ENCODE measurements at regions not wholly inside any gene's neighbourhood (a gene's known extent, or its start where the extent isn't known, plus 50 kb on each side); places are given as distances from the start of the nearest gene placed in this dataset.
"Not testable (repeated sequence)": the region's sequence is repeated elsewhere in the genome, so short reads cannot be mapped to it uniquely, and the experiment has no call there.

DNA sequence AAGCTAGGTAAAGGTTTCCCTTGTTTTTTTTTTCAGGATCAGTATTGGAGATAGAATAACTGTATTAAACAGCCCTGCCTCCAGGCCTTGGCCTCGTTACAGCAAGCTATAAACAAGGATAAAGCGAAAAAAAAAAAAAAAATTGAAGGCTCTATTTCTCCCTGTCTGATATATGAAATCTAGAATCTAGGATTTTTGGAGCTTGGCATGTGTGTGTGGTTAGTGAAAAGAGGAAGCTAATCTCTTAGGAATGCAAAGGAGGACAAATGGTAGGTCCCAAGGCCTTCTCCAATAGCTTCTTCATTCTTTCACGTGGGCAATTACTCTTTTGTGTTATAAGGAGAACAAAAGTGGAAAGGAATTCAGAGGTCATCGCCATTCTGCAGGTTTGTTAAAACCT lies 470.3 kb downstream of the TMEM114 start:
- TF ChIP-seq, protein P1, sequence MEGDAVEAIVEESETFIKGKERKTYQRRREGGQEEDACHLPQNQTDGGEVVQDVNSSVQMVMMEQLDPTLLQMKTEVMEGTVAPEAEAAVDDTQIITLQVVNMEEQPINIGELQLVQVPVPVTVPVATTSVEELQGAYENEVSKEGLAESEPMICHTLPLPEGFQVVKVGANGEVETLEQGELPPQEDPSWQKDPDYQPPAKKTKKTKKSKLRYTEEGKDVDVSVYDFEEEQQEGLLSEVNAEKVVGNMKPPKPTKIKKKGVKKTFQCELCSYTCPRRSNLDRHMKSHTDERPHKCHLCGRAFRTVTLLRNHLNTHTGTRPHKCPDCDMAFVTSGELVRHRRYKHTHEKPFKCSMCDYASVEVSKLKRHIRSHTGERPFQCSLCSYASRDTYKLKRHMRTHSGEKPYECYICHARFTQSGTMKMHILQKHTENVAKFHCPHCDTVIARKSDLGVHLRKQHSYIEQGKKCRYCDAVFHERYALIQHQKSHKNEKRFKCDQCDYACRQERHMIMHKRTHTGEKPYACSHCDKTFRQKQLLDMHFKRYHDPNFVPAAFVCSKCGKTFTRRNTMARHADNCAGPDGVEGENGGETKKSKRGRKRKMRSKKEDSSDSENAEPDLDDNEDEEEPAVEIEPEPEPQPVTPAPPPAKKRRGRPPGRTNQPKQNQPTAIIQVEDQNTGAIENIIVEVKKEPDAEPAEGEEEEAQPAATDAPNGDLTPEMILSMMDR (IDR thresholded peaks at IDR 0.05; ENCODE audit: insufficient read depth, low read length, poor library complexity, severe bottlenecking): no peak
- DNase-seq (ENCODE audit: low read depth): no peak
- Histone ChIP-seq H3K27me3 (ENCODE audit: control insufficient read depth, insufficient read depth, low read length) (no peaks in the 10 kb centered on the region), H3K36me3 (ENCODE audit: control insufficient read depth, insufficient read depth, low read length) (no peaks in the 10 kb centered on the region), H3K4me3 (ENCODE audit: low read depth, low read length) (no peak overlapping the region)

DNA sequence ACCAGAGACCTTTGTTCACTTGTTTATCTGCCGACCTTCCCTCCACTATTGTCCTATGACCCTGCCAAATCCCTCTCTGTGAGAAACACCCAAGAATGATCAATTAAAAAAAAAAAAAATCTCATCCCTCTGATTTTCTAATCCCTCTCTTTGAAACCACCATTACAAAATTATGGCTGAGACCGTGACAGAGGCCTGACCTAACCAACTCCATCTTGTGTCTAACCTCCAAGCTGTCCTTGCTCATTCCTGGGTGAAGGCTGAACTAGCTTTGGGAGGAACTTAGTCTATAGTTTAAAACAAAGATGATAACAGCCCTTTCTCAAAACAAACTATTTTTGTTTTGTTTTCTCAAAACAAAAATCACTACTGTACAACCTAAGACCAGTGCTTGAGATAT lies 474.5 kb downstream of the TMEM114 start:
- Histone ChIP-seq H3K36me3 (ENCODE audit: control insufficient read depth, insufficient read depth, low read length) (no peaks in the 10 kb centered on the region), H3K4me3 (ENCODE audit: low read depth, low read length) (no peak overlapping the region), H3K27me3 (ENCODE audit: control insufficient read depth, insufficient read depth, low read length) (no peaks in the 10 kb centered on the region)
- DNase-seq (ENCODE audit: low read depth): no peak
- TF ChIP-seq, protein P1 (IDR thresholded peaks at IDR 0.05; ENCODE audit: insufficient read depth, low read length, poor library complexity, severe bottlenecking): no peak

DNA sequence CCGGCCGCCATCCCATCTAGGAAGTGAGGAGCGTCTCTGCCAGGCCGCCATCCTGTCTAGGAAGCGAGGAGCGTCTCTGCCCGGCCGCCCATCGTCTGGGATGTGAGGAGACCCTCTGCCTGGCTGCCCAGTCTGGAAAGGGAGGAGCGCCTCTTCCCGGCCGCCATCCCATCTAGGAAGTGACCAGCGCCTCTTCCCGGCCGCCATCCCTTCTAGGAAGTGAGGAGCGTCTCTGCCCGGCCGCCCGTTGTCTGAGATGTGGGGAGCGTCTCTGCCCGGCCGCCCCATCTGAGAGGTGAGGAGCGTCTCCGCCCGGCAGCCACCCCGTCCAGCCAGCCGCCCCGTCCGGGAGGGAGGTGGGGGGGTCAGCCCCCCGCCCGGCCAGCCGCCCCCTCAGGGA lies 475.4 kb downstream of the TMEM114 start:
- not testable (repeated sequence) for H3K36me3 ChIP-seq (ENCODE audit: control insufficient read depth, insufficient read depth, low read length); H3K27me3 ChIP-seq (ENCODE audit: control insufficient read depth, insufficient read depth, low read length); DNase-seq (ENCODE audit: low read depth); H3K4me3 ChIP-seq (ENCODE audit: low read depth, low read length)

DNA sequence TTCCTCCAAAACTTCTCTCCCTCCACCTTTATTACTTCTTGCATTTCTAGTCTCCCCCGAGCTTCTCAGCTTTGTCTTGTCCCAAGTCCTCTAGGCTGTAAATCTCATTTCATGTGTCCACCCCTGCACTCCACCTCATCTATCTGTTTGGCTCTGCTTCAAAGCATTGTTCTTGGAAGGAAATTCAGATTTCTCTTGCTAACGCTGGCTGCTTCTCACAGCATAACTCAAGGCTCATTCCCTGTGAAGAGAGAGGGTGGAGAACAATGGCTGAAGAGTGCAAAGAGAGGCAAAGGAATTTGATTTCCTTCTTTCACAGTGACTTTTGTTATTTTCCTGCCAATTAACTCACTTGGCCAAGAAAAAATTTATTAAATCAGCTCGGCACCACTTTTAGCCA lies 476.5 kb downstream of the TMEM114 start:
- no peak overlapping the region for H3K4me3 ChIP-seq (ENCODE audit: low read depth, low read length)
- TF ChIP-seq, protein P1 (IDR thresholded peaks at IDR 0.05; ENCODE audit: insufficient read depth, low read length, poor library complexity, severe bottlenecking): no peak
- H3K36me3 ChIP-seq (ENCODE audit: control insufficient read depth, insufficient read depth, low read length): no peaks in the 10 kb centered on the region
- DNase-seq (ENCODE audit: low read depth): no peak
- H3K27me3 ChIP-seq (ENCODE audit: control insufficient read depth, insufficient read depth, low read length): no peaks in the 10 kb centered on the region

DNA sequence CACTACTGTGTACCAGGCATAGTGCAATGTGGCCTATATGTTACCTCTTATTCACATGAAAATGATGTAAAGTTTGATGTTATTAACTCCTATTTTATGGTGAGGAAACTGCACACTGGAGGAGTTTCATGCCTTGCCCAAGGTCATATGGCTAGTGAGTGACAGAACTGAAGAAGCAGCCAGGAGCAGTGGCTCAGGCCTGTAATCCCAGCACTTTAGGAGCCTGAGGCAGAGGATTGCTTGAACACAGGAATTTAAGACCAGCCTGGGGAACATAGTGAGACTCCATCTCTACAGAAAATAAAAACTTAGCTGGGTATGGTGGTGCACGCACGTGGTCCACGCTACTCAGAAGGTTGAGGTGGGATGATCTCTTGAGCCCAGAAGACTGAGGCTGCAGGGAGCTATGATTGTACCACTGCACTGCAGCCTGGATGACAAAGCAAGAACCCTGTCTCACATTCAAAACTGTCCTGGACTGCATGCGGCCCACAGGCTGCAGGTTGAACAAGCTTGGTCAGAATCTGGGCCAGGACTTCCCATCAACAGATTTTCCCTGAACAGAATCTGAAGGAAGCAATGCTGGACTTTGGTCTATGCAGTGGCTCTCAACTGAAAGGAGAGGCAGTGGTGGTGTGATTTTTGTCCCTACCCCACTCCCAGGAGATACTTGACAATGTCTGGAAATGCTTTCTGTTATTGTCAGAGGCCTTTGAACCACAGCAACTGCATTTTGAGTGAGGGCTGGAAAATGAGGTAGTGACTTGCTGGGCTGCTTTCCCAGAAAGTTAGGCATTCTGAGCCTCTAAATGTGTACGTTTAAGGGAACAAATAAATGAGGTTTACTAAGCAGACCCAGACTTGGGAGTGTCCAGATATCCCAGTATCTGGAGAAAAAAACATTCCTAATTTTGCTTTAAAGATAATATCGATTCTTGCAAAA lies 479.5 kb downstream of the TMEM114 start:
- Histone ChIP-seq H3K4me3 (ENCODE audit: low read depth, low read length) (no peak overlapping the region), H3K36me3 (ENCODE audit: control insufficient read depth, insufficient read depth, low read length) (no peaks in the 10 kb centered on the region), H3K27me3 (ENCODE audit: control insufficient read depth, insufficient read depth, low read length) (no peaks in the 10 kb centered on the region)
- TF ChIP-seq, protein P1 (IDR thresholded peaks at IDR 0.05; ENCODE audit: insufficient read depth, low read length, poor library complexity, severe bottlenecking): no peak
- no peak for DNase-seq (ENCODE audit: low read depth)

DNA sequence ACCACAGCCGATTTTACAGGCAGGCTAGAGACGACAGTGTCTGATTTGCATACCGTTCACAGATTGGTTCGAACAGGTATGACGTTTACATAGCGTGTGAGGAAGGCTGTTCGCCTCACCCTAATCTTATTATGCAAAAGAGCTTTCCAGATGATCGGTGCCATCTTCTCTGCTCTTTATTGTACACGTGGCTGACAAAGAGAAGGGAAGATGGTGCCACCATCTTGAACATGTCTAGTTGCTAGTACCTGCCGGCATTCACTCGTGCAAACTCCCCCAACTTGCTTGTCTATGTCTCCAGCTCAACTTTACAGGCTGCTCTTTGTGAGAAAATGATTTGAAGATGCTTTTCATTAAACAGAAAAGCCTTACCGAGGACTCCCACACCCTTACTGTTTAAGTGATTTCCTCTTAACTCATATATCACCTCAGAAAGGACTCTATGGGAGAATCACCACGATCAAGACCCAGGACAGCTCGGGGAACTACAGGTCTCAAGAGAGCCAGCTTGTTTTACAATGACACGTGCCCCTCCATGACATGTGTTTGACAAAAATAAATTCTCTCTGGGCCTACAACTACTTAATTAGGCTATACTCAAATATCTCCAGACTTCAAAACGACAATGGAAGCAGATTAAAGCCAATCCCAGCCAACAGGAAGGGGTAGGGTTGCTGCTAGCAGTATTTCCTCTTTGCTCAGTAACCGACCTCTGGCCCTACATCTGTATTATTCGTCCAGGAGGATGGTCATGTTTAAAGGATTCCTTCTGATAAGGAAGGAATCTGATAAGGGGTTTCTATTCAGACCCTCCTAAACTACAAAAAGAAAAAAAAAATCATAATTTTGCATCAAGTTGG lies 480.6 kb downstream of the TMEM114 start:
- no peak for DNase-seq (ENCODE audit: low read depth)
- no peak overlapping the region for H3K4me3 ChIP-seq (ENCODE audit: low read depth, low read length)
- TF ChIP-seq, protein P1 (IDR thresholded peaks at IDR 0.05; ENCODE audit: insufficient read depth, low read length, poor library complexity, severe bottlenecking): no peak
- no peaks in the 10 kb centered on the region for H3K36me3 ChIP-seq (ENCODE audit: control insufficient read depth, insufficient read depth, low read length)
- no peaks in the 10 kb centered on the region for H3K27me3 ChIP-seq (ENCODE audit: control insufficient read depth, insufficient read depth, low read length)
